Suprapubic skin (tissue), 4 donors: ENCODE measurements at regions not wholly inside any gene's neighbourhood (a gene's known extent, or its start where the extent isn't known, plus 50 kb on each side); places are given as distances from the start of the nearest gene placed in this dataset.

ENCODE experiments used
- DNase-seq, 2 donors: peaks; one replicate each; pipeline ENCODE4 v3.0.0-alpha.2; 2019; ENCODE audit warnings: low spot score in 2 of 2
- H3K27ac ChIP-seq: fragments of 200-600 bp; sonication (generic); one replicate; pipeline ENCODE4 v1.5.1; 2019
- H3K27me3 ChIP-seq: fragments of 200-600 bp; sonication (generic); one replicate; pipeline ENCODE4 v1.5.1; 2019
- H3K36me3 ChIP-seq: fragments of 200-600 bp; sonication (generic); one replicate; pipeline ENCODE4 v1.5.1; 2019
- H3K4me1 ChIP-seq: fragments of 200-600 bp; sonication (generic); one replicate; pipeline ENCODE4 v1.5.1; 2019
- H3K4me3 ChIP-seq: fragments of 200-600 bp; sonication (generic); one replicate; pipeline ENCODE4 v1.5.1; 2019; ENCODE audit warnings: mild to moderate bottlenecking
- H3K9me3 ChIP-seq: fragments of 200-600 bp; sonication (generic); one replicate; pipeline ENCODE4 v1.5.1; 2019
- CTCF ChIP-seq, 2 donors: fragments of 200-600 bp in 1 of 2; fragments of 450-650 bp in 1 of 2; sonication (generic) in 1 of 2; IDR thresholded peaks; one replicate each; pipeline ENCODE4 v1.5.1; 2016 to 2019; ENCODE audit warnings: antibody characterized with exemption in 2 of 2, mild to moderate bottlenecking in 1 of 2, moderate library complexity in 1 of 2
- EP300 ChIP-seq: sonication (generic); formaldehyde crosslinking; IDR thresholded peaks from one replicate; pipeline ENCODE4 v1.6.1; 2017; ENCODE audit warnings: antibody characterized with exemption
- POLR2A ChIP-seq, 2 donors: fragments of 450-650 bp; IDR thresholded peaks; one replicate each; pipeline ENCODE4 v1.6.1; 2017; ENCODE audit warnings: antibody characterized with exemption in 2 of 2, mild to moderate bottlenecking in 2 of 2, moderate library complexity in 2 of 2
- POLR2AphosphoS5 ChIP-seq, 3 donors: sonication (generic); formaldehyde crosslinking; IDR thresholded peaks; one replicate each; pipeline ENCODE4 v1.6.1; 2017; ENCODE audit warnings: antibody characterized with exemption in 3 of 3
- WGBS: methylation state at CpG from one replicate; pipeline ENCODE4 v1.1.5; 2018; 5-methylcytosine and 5-hydroxymethylcytosine counted together

GRCh38 chr5:164184158-164184557, 678.7 kb downstream of the MAT2B start:
- 61% methylated on average over 3 of the region's 3 CpGs for WGBS
- peaks cover 3% of the 10 kb centered on the region for H3K9me3 ChIP-seq
- no peaks in the 10 kb centered on the region for H3K4me1 ChIP-seq
- no peak for TF ChIP-seq CTCF (IDR thresholded peaks at IDR 0.05)
- TF ChIP-seq POLR2A (IDR thresholded peaks at IDR 0.05): no peak
- no peak for TF ChIP-seq EP300
- TF ChIP-seq POLR2AphosphoS5 (IDR thresholded peaks at IDR 0.05): no peak
- no peak for DNase-seq
- H3K4me3 ChIP-seq: no peak overlapping the region
- no peaks in the 10 kb centered on the region for H3K27me3 ChIP-seq
- no peaks in the 10 kb centered on the region for H3K36me3 ChIP-seq
- H3K27ac ChIP-seq: no peak overlapping the region

- no peak overlapping the region for H3K27ac ChIP-seq
- H3K27me3 ChIP-seq: no peaks in the 10 kb centered on the region
- no peak for DNase-seq
- H3K9me3 ChIP-seq: peaks cover 3% of the 10 kb centered on the region
- WGBS: 84% methylated on average over 5 of the region's 5 CpGs
- H3K4me1 ChIP-seq: no peaks in the 10 kb centered on the region
- TF ChIP-seq POLR2AphosphoS5 (IDR thresholded peaks at IDR 0.05): no peak
- no peak for TF ChIP-seq POLR2A (IDR thresholded peaks at IDR 0.05)
- no peak for TF ChIP-seq CTCF (IDR thresholded peaks at IDR 0.05)
- TF ChIP-seq EP300: no peak
- H3K36me3 ChIP-seq: no peaks in the 10 kb centered on the region
- no peak overlapping the region for H3K4me3 ChIP-seq
Observed at GRCh38 chr5:164185000-164185399, 679.6 kb downstream of the MAT2B start.

- Histone ChIP-seq H3K9me3 (peaks cover 3% of the 10 kb centered on the region), H3K27me3 (no peaks in the 10 kb centered on the region), H3K4me3 (no peak overlapping the region), H3K27ac (no peak overlapping the region), H3K36me3 (no peaks in the 10 kb centered on the region), H3K4me1 (no peaks in the 10 kb centered on the region)
- 78% methylated on average over 3 of the region's 3 CpGs for WGBS
- TF ChIP-seq CTCF (IDR thresholded peaks at IDR 0.05) (no peak), EP300 (no peak), POLR2AphosphoS5 (IDR thresholded peaks at IDR 0.05) (no peak), POLR2A (IDR thresholded peaks at IDR 0.05) (no peak)
- DNase-seq: no peak
Observed at GRCh38 chr5:164186550-164186949, 681.1 kb downstream of the MAT2B start.

- no peak for DNase-seq
- 37% methylated on average over 2 of the region's 2 CpGs for WGBS
- Histone ChIP-seq H3K4me3 (no peak overlapping the region), H3K36me3 (no peaks in the 10 kb centered on the region), H3K4me1 (no peaks in the 10 kb centered on the region), H3K9me3 (peaks cover 3% of the 10 kb centered on the region), H3K27ac (no peak overlapping the region), H3K27me3 (no peaks in the 10 kb centered on the region)
- TF ChIP-seq CTCF (IDR thresholded peaks at IDR 0.05) (no peak), POLR2AphosphoS5 (IDR thresholded peaks at IDR 0.05) (no peak), EP300 (no peak), POLR2A (IDR thresholded peaks at IDR 0.05) (no peak)
Observed at GRCh38 chr5:164187785-164188184, 682.4 kb downstream of the MAT2B start.

GRCh38 chr5:164188733-164189148, 683.3 kb downstream of the MAT2B start:
- peaks cover 3% of the 10 kb centered on the region for H3K9me3 ChIP-seq
- H3K4me1 ChIP-seq: no peaks in the 10 kb centered on the region
- H3K4me3 ChIP-seq: no peak overlapping the region
- H3K36me3 ChIP-seq: no peaks in the 10 kb centered on the region
- H3K27me3 ChIP-seq: no peaks in the 10 kb centered on the region
- DNase-seq: no peak
- WGBS: 62% methylated on average over 4 of the region's 4 CpGs
- no peak for TF ChIP-seq CTCF (IDR thresholded peaks at IDR 0.05)
- no peak for TF ChIP-seq EP300
- TF ChIP-seq POLR2A (IDR thresholded peaks at IDR 0.05): no peak
- no peak for TF ChIP-seq POLR2AphosphoS5 (IDR thresholded peaks at IDR 0.05)
- no peak overlapping the region for H3K27ac ChIP-seq
